NCI-H2196 (cell line): ENCODE measurements at regions not wholly inside any gene's neighbourhood (a gene's known extent, or its start where the extent isn't known, plus 50 kb on each side); places are given as distances from the start of the nearest gene placed in this dataset.
"Not testable (repeated sequence)": the region's sequence is repeated elsewhere in the genome, so short reads cannot be mapped to it uniquely, and the experiment has no call there.

ENCODE experiments used
- DNase-seq: peaks from one replicate; lab custom pipeline; 2025; ENCODE audit not compliant: unreplicated experiment; lab: John Stamatoyannopoulos, UW

GRCh38 chr11:11718511-11718910 lies 96.7 kb upstream of the GALNT18 start:
- DNase-seq = no peak

- no peak for DNase-seq
These were observed 95.4 kb upstream of the GALNT18 start for GRCh38 chr11:11717064-11717725.

- not testable (repeated sequence) for DNase-seq
These were observed 93.3 kb upstream of the GALNT18 start for GRCh38 chr11:11715075-11715474.

- DNase-seq = no peak
These were observed 88.8 kb upstream of the GALNT18 start for GRCh38 chr11:11710556-11710955.

- no peak for DNase-seq
These were observed 87.8 kb upstream of the GALNT18 start for GRCh38 chr11:11709447-11710239.

GRCh38 chr11:11708256-11708655 lies 86.5 kb upstream of the GALNT18 start:
- DNase-seq = no peak

- no peak for DNase-seq
These were observed 84.2 kb upstream of the GALNT18 start for GRCh38 chr11:11706028-11706427.

GRCh38 chr11:11703885-11704284 lies 82.1 kb upstream of the GALNT18 start:
- DNase-seq = no peak

GRCh38 chr11:11701070-11701469 lies 79.3 kb upstream of the GALNT18 start:
- no peak for DNase-seq

GRCh38 chr11:11697796-11698195 lies 76.0 kb upstream of the GALNT18 start:
- DNase-seq = no peak

- peak; percentile 50 for DNase-seq
These were observed 69.7 kb upstream of the GALNT18 start for GRCh38 chr11:11691296-11692151.

GRCh38 chr11:11681536-11681935 lies 59.7 kb upstream of the GALNT18 start:
- DNase-seq = no peak

- no peak for DNase-seq
These were observed 56.0 kb upstream of the GALNT18 start for GRCh38 chr11:11677672-11678356.

GRCh38 chr11:11675671-11676181 lies 53.9 kb upstream of the GALNT18 start:
- no peak for DNase-seq

GRCh38 chr11:11672789-11673188 lies 51.0 kb upstream of the GALNT18 start:
- no peak for DNase-seq

GRCh38 chr11:11672101-11672500 lies 50.3 kb upstream of the GALNT18 start:
- DNase-seq = no peak
